AG10803 (cell line): ENCODE measurements at regions not wholly inside any gene's neighbourhood (a gene's known extent, or its start where the extent isn't known, plus 50 kb on each side); places are given as distances from the start of the nearest gene placed in this dataset.

ENCODE experiments used
- DNase-seq: peaks from one replicate; pipeline ENCODE4 v3.0.0; 2010; ENCODE audit warnings: low read depth
- H3K4me3 ChIP-seq: 2 replicates; pipeline ENCODE4 v1.5.1; 2011; ENCODE audit warnings: mild to moderate bottlenecking, low read length, control low read depth
- CTCF ChIP-seq: conservative IDR thresholded peaks from 2 replicates; pipeline ENCODE4 v1.5.1; 2011; ENCODE audit warnings: mild to moderate bottlenecking, low read length, control low read depth, inconsistent platforms

GRCh38 chr3:151960961-151961580 is 87.6 kb downstream of the SUCNR1 start:
- peak; percentile 56 for DNase-seq
- H3K4me3 ChIP-seq = no peak overlapping the region
- TF ChIP-seq CTCF = no peak

- DNase-seq = peak; percentile 58
- no peak for TF ChIP-seq CTCF
- no peak overlapping the region for H3K4me3 ChIP-seq
Observed at GRCh38 chr3:151962352-151962751, 88.9 kb downstream of the SUCNR1 start.

GRCh38 chr3:151962912-151963311 is 89.5 kb downstream of the SUCNR1 start:
- DNase-seq = peak; percentile 34
- no peak for TF ChIP-seq CTCF
- no peak overlapping the region for H3K4me3 ChIP-seq

- no peak for TF ChIP-seq CTCF
Observed at GRCh38 chr3:151964743-151965142, 91.3 kb downstream of the SUCNR1 start.

GRCh38 chr3:151969026-151969642 is 95.7 kb downstream of the SUCNR1 start:
- no peak for DNase-seq
- TF ChIP-seq CTCF = no peak
- no peak overlapping the region for H3K4me3 ChIP-seq

More at GRCh38 chr3:151964743-151965142, 91.3 kb downstream of the SUCNR1 start:
- DNase-seq = no peak
- H3K4me3 ChIP-seq = no peak overlapping the region

- no peak for DNase-seq
Observed at GRCh38 chr3:151971814-151972579, 98.6 kb downstream of the SUCNR1 start.

More at GRCh38 chr3:151971814-151972579, 98.6 kb downstream of the SUCNR1 start:
- no peak overlapping the region for H3K4me3 ChIP-seq
- no peak for TF ChIP-seq CTCF
